ENCODE measurements at regions not wholly inside any gene's neighbourhood (a gene's known extent, or its start where the extent isn't known, plus 50 kb on each side); places are given as distances from the start of the nearest gene placed in this dataset.

- TF ChIP-seq POLR2A (IDR thresholded peaks at IDR 0.05; ENCODE audit: low read depth, low read length) (no peak), CTCF (conservative IDR thresholded peaks at IDR 0.05; ENCODE audit: low read depth, low read length) (no peak)
Measured at GRCh38 chr5:174825587-174825986, 101.2 kb downstream of the MSX2 start.
